Astrocyte (in vitro differentiated cells and primary cell): ENCODE measurements at regions not wholly inside any gene's neighbourhood (a gene's known extent, or its start where the extent isn't known, plus 50 kb on each side); places are given as distances from the start of the nearest gene placed in this dataset.

Experiments used
- DNase-seq: peaks from one replicate; pipeline ENCODE4 v3.0.0-alpha.2; 2010; ENCODE audit warnings: low read depth
- FAIRE-seq: peaks from 2 replicates; lab custom pipeline; 2011; peaks lifted over from hg19 to GRCh38; lab: Jason Lieb, UNC
- H2AFZ ChIP-seq: 2 replicates; pipeline ENCODE4 v1.6.0; 2012; ENCODE audit warnings: low read depth, low read length, inconsistent platforms
- H3K27ac ChIP-seq: 2 replicates; pipeline ENCODE4 v1.5.1; 2011; ENCODE audit warnings: low read depth, low read length, inconsistent platforms
- H3K27me3 ChIP-seq: 2 replicates; pipeline ENCODE4 v1.6.0; 2011; ENCODE audit warnings: low read length, inconsistent platforms; ENCODE audit not compliant: insufficient read depth
- H3K36me3 ChIP-seq: 2 replicates; pipeline ENCODE4 v1.5.1; 2011; ENCODE audit warnings: low read length, inconsistent platforms; ENCODE audit not compliant: insufficient read depth
- H3K4me1 ChIP-seq: 2 replicates; pipeline ENCODE4 v1.5.1; 2011; ENCODE audit warnings: low read length, inconsistent platforms; ENCODE audit not compliant: insufficient read depth
- H3K4me2 ChIP-seq: 2 replicates; pipeline ENCODE4 v1.6.0; 2012; ENCODE audit warnings: low read length, inconsistent platforms
- H3K4me3 ChIP-seq: 2 replicates; pipeline ENCODE4 v1.5.1; 2011; ENCODE audit warnings: low read depth, mild to moderate bottlenecking, low read length, inconsistent platforms; ENCODE audit not compliant: insufficient read depth
- H3K79me2 ChIP-seq: 2 replicates; pipeline ENCODE4 v1.6.0; 2012; ENCODE audit warnings: mild to moderate bottlenecking, low read length, inconsistent platforms; ENCODE audit not compliant: insufficient read depth
- H3K9ac ChIP-seq: 2 replicates; pipeline ENCODE4 v1.6.0; 2012; ENCODE audit warnings: mild to moderate bottlenecking, low read length, inconsistent platforms
- H3K9me3 ChIP-seq: 2 replicates; pipeline ENCODE4 v1.5.1; 2012; ENCODE audit warnings: low read depth, mild to moderate bottlenecking, low read length, inconsistent platforms; ENCODE audit not compliant: insufficient read depth
- H4K20me1 ChIP-seq: 2 replicates; pipeline ENCODE4 v1.6.0; 2012; ENCODE audit warnings: low read length, inconsistent platforms; ENCODE audit not compliant: insufficient read depth
- H3K27ac Mint-ChIP-seq: one replicate; pipeline ENCODE4 v1.8.0; 2021; ENCODE audit warnings: mild to moderate bottlenecking, mixed read lengths; ENCODE audit not compliant: unreplicated experiment
- H3K27me3 Mint-ChIP-seq: one replicate; pipeline ENCODE4 v1.8.0; 2021; ENCODE audit warnings: low read depth, mixed read lengths; ENCODE audit not compliant: unreplicated experiment
- H3K36me3 Mint-ChIP-seq: one replicate; pipeline ENCODE4 v1.8.0; 2021; ENCODE audit warnings: low read depth, mixed read lengths; ENCODE audit not compliant: unreplicated experiment
- H3K4me1 Mint-ChIP-seq: one replicate; pipeline ENCODE4 v1.8.0; 2021; ENCODE audit warnings: low read depth, mixed read lengths; ENCODE audit not compliant: unreplicated experiment
- H3K4me3 Mint-ChIP-seq: one replicate; pipeline ENCODE4 v1.8.0; 2021; ENCODE audit warnings: mild to moderate bottlenecking, moderate library complexity, mixed read lengths; ENCODE audit not compliant: unreplicated experiment
- H3K9me3 Mint-ChIP-seq: one replicate; pipeline ENCODE4 v1.8.0; 2021; ENCODE audit warnings: mild to moderate bottlenecking, mixed read lengths; ENCODE audit not compliant: unreplicated experiment
- CTCF ChIP-seq: IDR thresholded peaks from 2 replicates; pipeline ENCODE4 v1.5.1; 2011; ENCODE audit warnings: low read depth, mild to moderate bottlenecking, inconsistent platforms, low read length, moderate library complexity; ENCODE audit not compliant: insufficient read depth
- EZH2 ChIP-seq: IDR thresholded peaks from 2 replicates; pipeline ENCODE4 v1.6.1; 2012; ENCODE audit warnings: mild to moderate bottlenecking, low read length, inconsistent platforms; ENCODE audit not compliant: insufficient read depth

DNA sequence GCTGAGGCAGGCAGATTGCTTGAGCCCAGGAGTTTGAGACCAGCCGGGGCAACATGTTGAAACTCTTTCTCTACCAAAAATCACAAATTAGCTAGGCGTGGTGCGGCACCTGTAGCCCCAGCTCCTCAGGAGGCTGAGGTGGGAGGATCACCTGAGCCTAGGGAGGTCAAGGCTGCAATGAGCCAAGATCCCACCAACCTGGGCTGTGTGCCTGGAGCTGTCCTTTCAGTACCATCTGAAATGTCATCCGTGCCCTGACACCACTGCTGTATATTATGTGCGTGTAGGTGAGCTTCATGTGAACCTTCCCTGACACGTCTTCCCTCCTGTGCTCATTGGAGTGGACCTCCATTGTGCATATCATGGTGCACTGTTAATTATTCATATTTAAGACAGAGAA lies 84.8 kb upstream of the HNRNPA3 start:
- Mint-ChIP-seq H3K4me3 (no peak overlapping the region), H3K9me3 (no peaks in the 10 kb centered on the region), H3K4me1 (no peaks in the 10 kb centered on the region), H3K27ac (no peak overlapping the region), H3K36me3 (no peaks in the 10 kb centered on the region), H3K27me3 (no peaks in the 10 kb centered on the region)
- no peak overlapping the region for H3K4me2 ChIP-seq
- no peak overlapping the region for H2AFZ ChIP-seq
- H3K9ac ChIP-seq: no peak overlapping the region
- FAIRE-seq (no peak), DNase-seq (no peak)
- no peak overlapping the region for H3K4me3 ChIP-seq
- no peaks in the 10 kb centered on the region for H4K20me1 ChIP-seq
- H3K27ac ChIP-seq: no peak overlapping the region
- no peaks in the 10 kb centered on the region for H3K27me3 ChIP-seq
- H3K79me2 ChIP-seq: no peaks in the 10 kb centered on the region
- H3K9me3 ChIP-seq: no peaks in the 10 kb centered on the region
- no peaks in the 10 kb centered on the region for H3K36me3 ChIP-seq
- no peaks in the 10 kb centered on the region for H3K4me1 ChIP-seq
- no peak for TF ChIP-seq CTCF
- no peak for TF ChIP-seq EZH2

- Mint-ChIP-seq H3K4me1 (no peaks in the 10 kb centered on the region), H3K9me3 (no peaks in the 10 kb centered on the region), H3K27me3 (no peaks in the 10 kb centered on the region), H3K4me3 (no peak overlapping the region), H3K27ac (no peak overlapping the region), H3K36me3 (no peaks in the 10 kb centered on the region)
- Histone ChIP-seq H3K36me3 (no peaks in the 10 kb centered on the region), H3K4me2 (no peak overlapping the region), H3K4me1 (no peaks in the 10 kb centered on the region), H3K9ac (no peak overlapping the region), H3K4me3 (no peak overlapping the region), H3K27me3 (no peaks in the 10 kb centered on the region), H3K9me3 (no peaks in the 10 kb centered on the region), H4K20me1 (no peaks in the 10 kb centered on the region), H3K79me2 (no peaks in the 10 kb centered on the region), H2AFZ (no peak overlapping the region), H3K27ac (no peak overlapping the region)
- DNase-seq (no peak), FAIRE-seq (no peak)
- no peak for TF ChIP-seq EZH2
Observed at GRCh38 chr2:177129610-177130009, 83.0 kb upstream of the HNRNPA3 start.

GRCh38 chr2:177131858-177132257 lies 80.7 kb upstream of the HNRNPA3 start:
- Histone ChIP-seq H3K9ac (no peak overlapping the region), H3K4me2 (no peak overlapping the region), H2AFZ (no peak overlapping the region), H4K20me1 (no peaks in the 10 kb centered on the region), H3K27me3 (no peaks in the 10 kb centered on the region), H3K27ac (no peak overlapping the region), H3K9me3 (no peaks in the 10 kb centered on the region), H3K79me2 (no peaks in the 10 kb centered on the region), H3K36me3 (no peaks in the 10 kb centered on the region), H3K4me3 (no peak overlapping the region), H3K4me1 (no peaks in the 10 kb centered on the region)
- Mint-ChIP-seq H3K36me3 (no peaks in the 10 kb centered on the region), H3K27me3 (no peaks in the 10 kb centered on the region), H3K4me3 (no peak overlapping the region), H3K9me3 (no peaks in the 10 kb centered on the region), H3K27ac (no peak overlapping the region), H3K4me1 (no peaks in the 10 kb centered on the region)
- DNase-seq (no peak), FAIRE-seq (no peak)
- TF ChIP-seq CTCF (no peak), EZH2 (no peak)
